Hepatocyte (in vitro differentiated cells): ENCODE measurements at regions not wholly inside any gene's neighbourhood (a gene's known extent, or its start where the extent isn't known, plus 50 kb on each side); places are given as distances from the start of the nearest gene placed in this dataset.
"Not testable (repeated sequence)": the region's sequence is repeated elsewhere in the genome, so short reads cannot be mapped to it uniquely, and the experiment has no call there.

Experiments
- DNase-seq: peaks from one replicate; pipeline ENCODE4 v3.0.0-alpha.2; 2016; ENCODE audit warnings: low spot score
- H2AFZ ChIP-seq: fragments of 200-600 bp; sonication (generic); 2 replicates; pipeline ENCODE4 v1.6.0; 2016; ENCODE audit warnings: antibody characterized with exemption, mild to moderate bottlenecking
- H3K27ac ChIP-seq: fragments of 200-600 bp; sonication (generic); 2 replicates; pipeline ENCODE4 v1.5.1; 2016; ENCODE audit warnings: mild to moderate bottlenecking
- H3K27me3 ChIP-seq: fragments of 200-600 bp; sonication (generic); 2 replicates; pipeline ENCODE4 v1.6.1; 2016
- H3K36me3 ChIP-seq: fragments of 200-600 bp; sonication (generic); replicated peaks from 2 replicates; pipeline ENCODE4 v1.5.1; 2016; ENCODE audit warnings: low read depth; ENCODE audit not compliant: insufficient read depth
- H3K4me1 ChIP-seq: fragments of 200-600 bp; sonication (generic); 2 replicates; pipeline ENCODE4 v1.5.1; 2016; ENCODE audit warnings: mild to moderate bottlenecking, moderate library complexity; ENCODE audit not compliant: insufficient read depth
- H3K4me2 ChIP-seq: fragments of 200-600 bp; sonication (generic); 2 replicates; pipeline ENCODE4 v1.6.0; 2016
- H3K4me3 ChIP-seq: fragments of 200-600 bp; sonication (generic); 2 replicates; pipeline ENCODE4 v1.5.1; 2016; ENCODE audit warnings: mild to moderate bottlenecking
- H3K79me2 ChIP-seq: fragments of 200-600 bp; sonication (generic); 2 replicates; pipeline ENCODE4 v1.6.0; 2017; ENCODE audit warnings: mild to moderate bottlenecking
- H3K9me2 ChIP-seq: fragments of 200-600 bp; sonication (generic); replicated peaks from 2 replicates; pipeline ENCODE4 v1.6.0; 2017; ENCODE audit warnings: mild to moderate bottlenecking; ENCODE audit not compliant: insufficient read depth
- H3K9me3 ChIP-seq: fragments of 200-600 bp; sonication (generic); 2 replicates; pipeline ENCODE4 v1.5.1; 2016; ENCODE audit warnings: low read depth, mild to moderate bottlenecking
- H4K20me1 ChIP-seq: fragments of 200-600 bp; sonication (generic); 2 replicates; pipeline ENCODE4 v1.6.0; 2016; ENCODE audit warnings: mild to moderate bottlenecking; ENCODE audit not compliant: insufficient read depth, poor library complexity, severe bottlenecking
- CTCF ChIP-seq: fragments of 200-600 bp; sonication (generic); IDR thresholded peaks from 2 replicates; pipeline ENCODE4 v1.5.1; 2016; ENCODE audit warnings: antibody characterized with exemption, mild to moderate bottlenecking; ENCODE audit not compliant: poor library complexity
- EZH2 ChIP-seq: fragments of 200-600 bp; sonication (generic); IDR thresholded peaks from 2 replicates; pipeline ENCODE4 v1.6.1; 2016; ENCODE audit warnings: antibody characterized with exemption, mild to moderate bottlenecking, borderline replicate concordance
- EZH2phosphoT487 ChIP-seq: fragments of 200-600 bp; sonication (generic); IDR thresholded peaks from one replicate; pipeline ENCODE4 v1.6.1; 2018; ENCODE audit warnings: antibody characterized with exemption, mild to moderate bottlenecking, low read depth, moderate library complexity; ENCODE audit not compliant: unreplicated experiment, severe bottlenecking
- WGBS: methylation state at CpG from one replicate; pipeline ENCODE4 v1.1.6; 2016; ENCODE audit warnings: low lambda C conversion rate; ENCODE audit errors: missing lambda C conversion rate; 5-methylcytosine and 5-hydroxymethylcytosine counted together

- Histone ChIP-seq H3K4me2 (no peak overlapping the region), H3K9me3 (no peaks in the 10 kb centered on the region), H3K27me3 (no peaks in the 10 kb centered on the region), H3K79me2 (no peaks in the 10 kb centered on the region), H2AFZ (no peak overlapping the region), H3K4me3 (no peak overlapping the region), H3K36me3 (no peaks in the 10 kb centered on the region), H3K4me1 (no peaks in the 10 kb centered on the region), H3K9me2 (no peaks in the 10 kb centered on the region), H3K27ac (no peak overlapping the region), H4K20me1 (no peaks in the 10 kb centered on the region)
- WGBS: 82% methylated on average over 4 of the region's 4 CpGs
- TF ChIP-seq EZH2phosphoT487: no peak
- no peak for TF ChIP-seq EZH2
- no peak for TF ChIP-seq CTCF
- DNase-seq: no peak
Observed at GRCh38 chr4:137738375-137738990, 206.2 kb upstream of the PCDH18 start.

GRCh38 chr4:137735561-137736104 is 203.3 kb upstream of the PCDH18 start:
- Histone ChIP-seq H3K9me2 (no peaks in the 10 kb centered on the region), H3K79me2 (no peaks in the 10 kb centered on the region), H3K27me3 (no peaks in the 10 kb centered on the region), H3K36me3 (no peaks in the 10 kb centered on the region), H3K27ac (no peak overlapping the region), H3K4me1 (no peaks in the 10 kb centered on the region), H2AFZ (no peak overlapping the region), H3K9me3 (no peaks in the 10 kb centered on the region), H3K4me2 (no peak overlapping the region), H4K20me1 (no peaks in the 10 kb centered on the region), H3K4me3 (no peak overlapping the region)
- DNase-seq: no peak
- TF ChIP-seq EZH2phosphoT487 (no peak), EZH2 (no peak), CTCF (no peak)
- WGBS: 92% methylated on average over 4 of the region's 4 CpGs

- not testable (repeated sequence) for H3K4me2 ChIP-seq, H3K4me1 ChIP-seq, H3K9me2 ChIP-seq, H4K20me1 ChIP-seq, H3K9me3 ChIP-seq, H3K27ac ChIP-seq, H3K27me3 ChIP-seq, DNase-seq, H3K4me3 ChIP-seq, H3K79me2 ChIP-seq, H2AFZ ChIP-seq, H3K36me3 ChIP-seq
- 96% methylated on average over 38 of the region's 44 CpGs for WGBS
Observed at GRCh38 chr4:137733174-137734141, 201.2 kb upstream of the PCDH18 start.

- H3K36me3 ChIP-seq: no peaks in the 10 kb centered on the region
- H3K27me3 ChIP-seq: no peaks in the 10 kb centered on the region
- no peak overlapping the region for H3K4me2 ChIP-seq
- no peak overlapping the region for H3K27ac ChIP-seq
- H3K4me1 ChIP-seq: no peaks in the 10 kb centered on the region
- no peaks in the 10 kb centered on the region for H3K9me3 ChIP-seq
- 78% methylated on average over 1 of the region's 1 CpG for WGBS
- H2AFZ ChIP-seq: no peak overlapping the region
- no peaks in the 10 kb centered on the region for H3K79me2 ChIP-seq
- H3K4me3 ChIP-seq: no peak overlapping the region
- DNase-seq: no peak
- H3K9me2 ChIP-seq: no peaks in the 10 kb centered on the region
- H4K20me1 ChIP-seq: no peaks in the 10 kb centered on the region
- TF ChIP-seq EZH2phosphoT487 (no peak), EZH2 (no peak), CTCF (no peak)
Observed at GRCh38 chr4:137722910-137723309, 190.6 kb upstream of the PCDH18 start.
